ENCODE measurements at regions not wholly inside any gene's neighbourhood (a gene's known extent, or its start where the extent isn't known, plus 50 kb on each side); places are given as distances from the start of the nearest gene placed in this dataset.

DNA sequence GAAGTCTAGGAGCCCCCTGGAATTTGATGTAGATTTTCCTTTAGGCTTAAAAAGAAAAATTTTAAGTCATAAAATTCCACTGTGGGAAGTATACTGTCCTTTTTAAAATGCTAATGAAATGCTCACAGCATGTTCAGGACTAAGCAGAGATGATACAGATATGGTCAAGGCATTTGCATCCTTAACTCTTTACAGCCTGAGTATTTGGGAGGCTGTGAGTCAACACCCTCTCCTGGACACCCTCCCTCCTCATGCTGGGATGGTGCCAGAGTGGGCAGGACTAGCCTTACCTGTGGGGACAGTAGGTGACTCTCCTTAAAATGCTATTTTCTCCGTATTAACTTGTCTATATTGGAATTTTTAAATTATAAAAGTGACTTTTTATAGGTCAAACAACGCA, 197.4 kb upstream of the ELL2 start:
- Histone ChIP-seq H3K36me3 (no peaks in the 10 kb centered on the region), H3K9me3 (no peaks in the 10 kb centered on the region), H3K4me1 (no peaks in the 10 kb centered on the region), H3K27me3 (no peaks in the 10 kb centered on the region), H3K27ac (no peak overlapping the region), H3K4me3 (no peak overlapping the region)
- no peak for TF ChIP-seq EP300 (IDR thresholded peaks at IDR 0.05)
- TF ChIP-seq POLR2A (IDR thresholded peaks at IDR 0.05) = no peak
- TF ChIP-seq, protein P1, sequence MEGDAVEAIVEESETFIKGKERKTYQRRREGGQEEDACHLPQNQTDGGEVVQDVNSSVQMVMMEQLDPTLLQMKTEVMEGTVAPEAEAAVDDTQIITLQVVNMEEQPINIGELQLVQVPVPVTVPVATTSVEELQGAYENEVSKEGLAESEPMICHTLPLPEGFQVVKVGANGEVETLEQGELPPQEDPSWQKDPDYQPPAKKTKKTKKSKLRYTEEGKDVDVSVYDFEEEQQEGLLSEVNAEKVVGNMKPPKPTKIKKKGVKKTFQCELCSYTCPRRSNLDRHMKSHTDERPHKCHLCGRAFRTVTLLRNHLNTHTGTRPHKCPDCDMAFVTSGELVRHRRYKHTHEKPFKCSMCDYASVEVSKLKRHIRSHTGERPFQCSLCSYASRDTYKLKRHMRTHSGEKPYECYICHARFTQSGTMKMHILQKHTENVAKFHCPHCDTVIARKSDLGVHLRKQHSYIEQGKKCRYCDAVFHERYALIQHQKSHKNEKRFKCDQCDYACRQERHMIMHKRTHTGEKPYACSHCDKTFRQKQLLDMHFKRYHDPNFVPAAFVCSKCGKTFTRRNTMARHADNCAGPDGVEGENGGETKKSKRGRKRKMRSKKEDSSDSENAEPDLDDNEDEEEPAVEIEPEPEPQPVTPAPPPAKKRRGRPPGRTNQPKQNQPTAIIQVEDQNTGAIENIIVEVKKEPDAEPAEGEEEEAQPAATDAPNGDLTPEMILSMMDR (IDR thresholded peaks at IDR 0.05) = no peak
- WGBS, 2 donors = 90 to 94% methylated on average over 2 of the region's 2 CpGs
- no peak for DNase-seq (ENCODE audit: low spot score in 2 of 2)

DNA sequence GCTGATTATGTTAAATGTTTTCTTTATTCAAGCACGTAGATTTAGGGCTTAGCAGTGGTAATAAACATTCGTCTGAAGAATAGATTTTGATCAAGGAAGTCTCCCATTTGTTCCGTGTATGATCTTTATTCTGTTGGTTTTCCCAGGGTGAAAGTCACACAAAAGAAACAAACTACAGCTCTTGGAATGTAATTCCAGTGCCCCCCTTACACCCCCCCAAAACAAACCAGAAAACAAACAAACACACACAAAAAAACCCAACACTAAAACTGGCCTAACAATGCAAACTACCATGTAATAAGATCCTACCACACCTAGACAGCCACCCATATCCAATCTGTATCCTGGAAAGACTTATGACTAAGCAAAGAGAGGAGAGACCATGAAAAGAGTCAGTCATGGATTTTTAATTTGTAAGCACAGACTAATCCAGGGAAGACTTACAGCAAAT, 196.2 kb upstream of the ELL2 start:
- no peak for DNase-seq (ENCODE audit: low spot score in 2 of 2)
- Histone ChIP-seq H3K27ac (no peak overlapping the region), H3K27me3 (no peaks in the 10 kb centered on the region), H3K4me3 (no peak overlapping the region), H3K9me3 (no peaks in the 10 kb centered on the region), H3K36me3 (no peaks in the 10 kb centered on the region), H3K4me1 (no peaks in the 10 kb centered on the region)
- TF ChIP-seq, protein P1 (IDR thresholded peaks at IDR 0.05) = no peak
- no peak for TF ChIP-seq POLR2A (IDR thresholded peaks at IDR 0.05)
- WGBS, 2 donors = 66 to 80% methylated on average over 3 of the region's 3 CpGs

DNA sequence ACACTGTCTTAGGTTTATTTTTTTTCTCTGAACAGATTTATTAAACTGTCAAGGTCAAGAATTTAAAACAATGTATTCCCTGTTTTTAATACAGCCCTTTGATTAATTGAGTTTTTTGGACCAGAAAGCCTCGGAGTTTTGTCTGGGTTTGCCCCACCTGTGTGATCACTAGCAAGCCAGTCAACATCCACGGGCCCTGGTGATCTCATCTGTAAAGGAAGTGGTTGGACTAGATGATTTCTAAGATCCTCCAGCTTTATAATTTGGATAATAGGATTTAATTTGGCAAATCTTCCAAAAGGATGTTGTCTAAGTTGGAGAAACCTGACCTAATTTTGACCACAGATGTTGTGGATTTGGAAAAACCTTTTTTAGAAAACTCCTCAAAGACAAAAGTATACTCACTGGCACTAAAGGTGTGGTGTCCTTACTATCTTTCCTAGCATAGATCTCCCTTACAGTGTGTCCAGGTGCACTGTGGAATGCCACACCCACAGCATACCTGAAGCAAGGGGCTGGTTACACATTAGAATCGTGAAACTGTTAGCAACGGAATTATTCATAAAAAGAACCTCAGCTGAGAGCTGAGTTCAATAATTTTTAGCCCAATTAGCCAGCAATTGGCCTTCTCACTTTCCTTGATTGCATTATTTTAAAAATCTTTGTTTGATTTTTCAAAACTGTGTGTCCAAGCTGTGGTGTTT, 195.6 kb upstream of the ELL2 start:
- no peak overlapping the region for H3K27ac ChIP-seq
- no peak overlapping the region for H3K4me3 ChIP-seq
- no peaks in the 10 kb centered on the region for H3K9me3 ChIP-seq
- no peak for DNase-seq (ENCODE audit: low spot score in 2 of 2)
- no peaks in the 10 kb centered on the region for H3K4me1 ChIP-seq
- H3K36me3 ChIP-seq = no peaks in the 10 kb centered on the region
- H3K27me3 ChIP-seq = no peaks in the 10 kb centered on the region
- 71 to 75% methylated on average over 4 of the region's 4 CpGs for WGBS, 2 donors
- no peak for TF ChIP-seq EP300 (IDR thresholded peaks at IDR 0.05)
- no peak for TF ChIP-seq POLR2A (IDR thresholded peaks at IDR 0.05)
- TF ChIP-seq, protein P1 (IDR thresholded peaks at IDR 0.05) = no peak

DNA sequence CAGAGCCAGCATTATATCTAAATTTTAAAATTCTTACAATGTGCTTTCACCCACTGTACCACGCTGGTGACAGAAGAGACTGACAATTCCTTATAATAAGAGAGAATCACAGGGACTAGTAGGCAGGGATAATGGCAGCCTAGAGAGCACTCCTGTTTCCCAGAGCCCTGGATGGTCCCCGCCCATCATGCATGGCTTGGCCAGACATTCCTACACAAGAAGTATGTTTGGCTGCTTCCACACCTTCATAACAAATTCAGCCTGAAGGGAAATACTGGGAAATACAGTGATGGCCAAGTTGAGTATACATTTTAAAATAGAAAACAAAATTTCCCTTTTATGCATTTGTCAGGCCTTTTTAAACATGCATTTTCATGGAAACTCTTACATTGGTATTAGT, 193.5 kb upstream of the ELL2 start:
- no peak for DNase-seq (ENCODE audit: low spot score in 2 of 2)
- TF ChIP-seq EP300 (IDR thresholded peaks at IDR 0.05) (no peak), POLR2A (IDR thresholded peaks at IDR 0.05) (no peak)
- TF ChIP-seq, protein P1 (IDR thresholded peaks at IDR 0.05) = no peak
- no peaks in the 10 kb centered on the region for H3K4me1 ChIP-seq
- no peaks in the 10 kb centered on the region for H3K27me3 ChIP-seq
- H3K4me3 ChIP-seq = no peak overlapping the region
- H3K9me3 ChIP-seq = no peaks in the 10 kb centered on the region
- WGBS, 2 donors = 85 to 96% methylated on average over 2 of the region's 2 CpGs
- no peaks in the 10 kb centered on the region for H3K36me3 ChIP-seq
- H3K27ac ChIP-seq = no peak overlapping the region

DNA sequence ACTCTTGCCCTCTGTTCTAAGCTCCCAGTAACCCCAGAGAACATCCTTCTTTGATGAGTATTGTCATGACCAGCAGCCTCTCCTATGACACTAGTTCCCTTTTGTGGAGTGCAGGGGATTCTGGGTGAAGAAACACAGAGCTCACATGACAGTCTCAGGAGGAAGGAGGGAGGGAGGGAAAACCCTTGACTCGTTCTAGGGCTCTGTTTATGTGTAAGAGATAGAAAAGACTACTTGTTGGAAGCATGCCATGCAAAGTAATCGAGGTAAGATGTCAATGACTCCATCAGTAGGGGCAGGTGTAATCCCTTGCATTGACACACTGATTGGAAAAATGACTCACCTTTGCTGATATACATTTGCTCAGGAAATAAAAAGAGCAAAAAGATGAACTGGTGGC, 190.2 kb upstream of the ELL2 start:
- DNase-seq (ENCODE audit: low spot score in 2 of 2) = peak in 1 of 2 donors; percentile 49
- Histone ChIP-seq H3K27me3 (no peaks in the 10 kb centered on the region), H3K9me3 (no peaks in the 10 kb centered on the region), H3K36me3 (no peaks in the 10 kb centered on the region), H3K4me1 (no peaks in the 10 kb centered on the region), H3K27ac (no peak overlapping the region), H3K4me3 (no peak overlapping the region)
- TF ChIP-seq EP300 (IDR thresholded peaks at IDR 0.05) (peak in 1 of 2 donors; percentile 35), POLR2A (IDR thresholded peaks at IDR 0.05) (no peak)
- TF ChIP-seq, protein P1 (IDR thresholded peaks at IDR 0.05) = no peak
- 38 to 43% methylated on average over 2 of the region's 2 CpGs for WGBS, 2 donors

Measured in tibial nerve (tissue), 4 donors.